GM12872 (cell line): ENCODE measurements at regions not wholly inside any gene's neighbourhood (a gene's known extent, or its start where the extent isn't known, plus 50 kb on each side); places are given as distances from the start of the nearest gene placed in this dataset.

Experiments used
- TF ChIP-seq, protein P1 (sequence below): IDR thresholded peaks from 3 replicates; pipeline ENCODE4 v1.5.1; 2011; ENCODE audit warnings: low read depth, mild to moderate bottlenecking, low read length, moderate library complexity; ENCODE audit not compliant: insufficient read depth

DNA sequence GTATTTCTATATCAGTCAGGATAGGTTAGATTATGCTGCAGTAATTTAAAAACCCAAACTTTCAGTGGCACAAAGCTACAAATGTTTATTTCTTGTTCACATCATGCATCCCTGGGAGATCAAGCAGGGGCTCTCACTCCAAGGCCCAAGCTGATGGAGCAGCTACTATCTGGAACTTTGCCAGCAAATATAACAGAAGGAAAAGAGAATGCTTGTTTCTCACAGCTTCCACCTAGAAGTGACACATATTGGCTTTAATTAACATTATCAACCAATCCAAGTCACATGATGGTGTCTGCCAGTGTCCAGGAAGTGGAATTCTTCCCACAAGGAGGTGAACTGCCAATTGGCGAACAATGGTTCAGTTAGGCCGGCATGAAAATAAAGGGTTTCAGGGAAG is 306.9 kb downstream of the BCL11A start:
- TF ChIP-seq, protein P1, sequence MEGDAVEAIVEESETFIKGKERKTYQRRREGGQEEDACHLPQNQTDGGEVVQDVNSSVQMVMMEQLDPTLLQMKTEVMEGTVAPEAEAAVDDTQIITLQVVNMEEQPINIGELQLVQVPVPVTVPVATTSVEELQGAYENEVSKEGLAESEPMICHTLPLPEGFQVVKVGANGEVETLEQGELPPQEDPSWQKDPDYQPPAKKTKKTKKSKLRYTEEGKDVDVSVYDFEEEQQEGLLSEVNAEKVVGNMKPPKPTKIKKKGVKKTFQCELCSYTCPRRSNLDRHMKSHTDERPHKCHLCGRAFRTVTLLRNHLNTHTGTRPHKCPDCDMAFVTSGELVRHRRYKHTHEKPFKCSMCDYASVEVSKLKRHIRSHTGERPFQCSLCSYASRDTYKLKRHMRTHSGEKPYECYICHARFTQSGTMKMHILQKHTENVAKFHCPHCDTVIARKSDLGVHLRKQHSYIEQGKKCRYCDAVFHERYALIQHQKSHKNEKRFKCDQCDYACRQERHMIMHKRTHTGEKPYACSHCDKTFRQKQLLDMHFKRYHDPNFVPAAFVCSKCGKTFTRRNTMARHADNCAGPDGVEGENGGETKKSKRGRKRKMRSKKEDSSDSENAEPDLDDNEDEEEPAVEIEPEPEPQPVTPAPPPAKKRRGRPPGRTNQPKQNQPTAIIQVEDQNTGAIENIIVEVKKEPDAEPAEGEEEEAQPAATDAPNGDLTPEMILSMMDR: no peak

- TF ChIP-seq, protein P1: no peak
Measured at GRCh38 chr2:60234274-60234986, 319.0 kb downstream of the BCL11A start.

DNA sequence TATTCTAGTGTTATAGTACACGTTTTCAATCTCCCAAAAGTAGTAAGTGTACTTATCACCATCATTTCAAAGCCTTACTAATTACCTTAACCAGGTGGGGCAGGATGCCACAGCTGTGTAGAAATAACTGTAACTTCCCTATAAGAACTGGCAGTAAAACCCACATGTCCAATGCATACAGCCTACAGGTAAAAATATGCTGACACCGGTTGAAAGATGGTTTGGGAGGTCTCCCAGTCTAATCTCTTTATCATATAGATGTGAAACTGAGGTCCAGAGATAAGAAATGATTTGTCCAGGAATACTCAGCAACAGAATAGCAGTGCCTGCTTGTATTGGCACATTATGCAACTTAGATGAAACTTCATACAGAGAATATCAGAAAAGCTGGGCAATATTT is 322.9 kb downstream of the BCL11A start:
- TF ChIP-seq, protein P1: no peak

- TF ChIP-seq, protein P1: no peak
Measured at GRCh38 chr2:60230037-60230436, 323.4 kb downstream of the BCL11A start.

DNA sequence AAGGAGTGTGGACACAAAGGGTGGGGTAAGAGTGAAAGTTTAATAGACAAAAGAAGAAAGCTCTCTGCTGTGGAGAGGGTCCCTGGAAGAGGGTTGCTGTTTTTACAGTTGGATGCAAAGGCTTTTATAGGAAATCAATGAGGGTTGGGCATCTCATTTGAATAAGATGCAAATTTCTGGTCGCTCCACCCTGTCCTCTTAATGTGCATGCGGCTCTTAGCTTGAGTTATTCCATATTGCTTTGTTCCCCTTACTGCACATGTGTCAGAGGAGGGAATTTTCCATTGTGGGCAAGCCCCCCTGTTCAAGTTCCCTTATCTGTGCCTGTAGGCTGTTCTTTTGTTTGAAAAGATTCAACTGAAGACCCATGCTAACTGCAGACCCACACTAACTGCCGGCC is 326.5 kb downstream of the BCL11A start:
- TF ChIP-seq, protein P1: no peak

- TF ChIP-seq, protein P1: no peak
Measured at GRCh38 chr2:60226191-60226590, 327.3 kb downstream of the BCL11A start.

DNA sequence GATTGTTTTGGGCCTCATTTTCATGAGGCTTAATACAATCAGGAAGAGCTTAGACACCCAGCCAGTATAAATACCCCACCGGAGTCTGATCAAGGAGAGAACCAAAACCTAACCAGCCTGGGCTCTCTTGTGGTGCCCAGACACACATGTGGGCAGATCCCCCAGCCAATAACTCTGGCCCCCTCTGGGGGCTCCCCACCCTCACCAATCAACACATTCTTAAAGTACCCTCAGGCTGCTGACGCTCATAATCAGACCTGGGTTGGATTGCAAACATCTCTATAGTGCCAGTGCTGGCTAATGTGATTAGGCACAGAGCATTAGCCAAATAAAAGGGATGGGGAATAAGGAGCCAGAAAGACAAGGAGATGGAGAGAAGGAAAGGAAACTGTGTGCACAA is 329.6 kb downstream of the BCL11A start:
- TF ChIP-seq, protein P1: no peak

GRCh38 chr2:60221098-60221497 is 332.4 kb downstream of the BCL11A start:
- TF ChIP-seq, protein P1: no peak
